DMS153 treated with DMSO at 0.1 percent for 48 hours (cell line): ENCODE measurements at regions not wholly inside any gene's neighbourhood (a gene's known extent, or its start where the extent isn't known, plus 50 kb on each side); places are given as distances from the start of the nearest gene placed in this dataset.

Experiments used
- DNase-seq: peaks from one replicate; lab custom pipeline; 2025; ENCODE audit not compliant: unreplicated experiment; lab: John Stamatoyannopoulos, UW

DNA sequence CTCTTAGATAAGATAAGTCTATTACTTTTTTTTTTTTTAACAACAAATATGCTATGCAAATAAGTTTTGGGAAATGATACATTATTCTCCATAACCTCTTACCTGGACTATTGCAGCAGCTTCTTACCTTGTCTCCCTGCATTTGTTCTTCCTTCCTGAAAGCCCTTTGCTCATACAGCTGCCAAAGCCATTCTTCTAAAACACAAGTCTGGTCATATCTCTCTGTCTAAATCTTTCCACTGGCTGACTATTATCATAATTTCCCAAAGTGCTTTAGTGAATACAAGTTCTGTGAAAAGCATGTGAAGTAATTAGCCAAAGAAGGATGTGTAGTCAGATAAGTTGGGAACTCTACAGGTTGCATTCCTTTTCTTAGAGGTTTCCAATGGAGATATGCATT lies 115.4 kb upstream of the CNTLN start:
- no peak for DNase-seq

DNA sequence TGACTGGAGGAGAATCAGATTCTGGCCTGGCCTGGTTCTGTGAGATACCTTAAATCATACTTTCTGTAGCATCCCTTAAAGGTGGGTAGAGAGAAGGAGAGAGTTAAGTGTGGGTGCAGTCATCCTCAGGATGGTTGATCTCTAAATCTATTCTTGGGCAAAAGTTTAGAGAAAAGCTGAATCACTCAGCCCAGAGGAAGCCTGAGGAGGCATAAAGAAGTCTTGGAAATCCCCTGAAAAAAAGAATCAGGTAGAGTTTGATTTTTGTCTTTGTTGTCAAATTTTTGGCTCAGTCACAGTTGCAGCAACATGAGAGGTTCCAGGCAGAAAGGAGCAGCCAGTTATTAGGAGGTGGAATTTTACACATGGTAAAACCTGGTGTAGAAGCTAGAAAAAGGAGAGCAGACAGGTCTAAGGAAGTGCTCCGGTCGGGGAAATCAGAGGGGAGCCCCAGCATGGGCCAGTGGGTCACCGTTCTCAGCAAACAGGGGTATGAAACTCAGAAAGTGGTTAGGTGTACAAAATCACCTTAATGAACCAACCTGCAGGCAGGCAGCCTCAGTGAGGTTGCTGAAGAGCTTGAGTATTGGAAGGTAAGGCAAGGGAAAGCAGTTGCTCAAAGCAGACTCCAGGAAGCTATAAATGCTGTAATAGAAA lies 116.2 kb upstream of the CNTLN start:
- no peak for DNase-seq

DNA sequence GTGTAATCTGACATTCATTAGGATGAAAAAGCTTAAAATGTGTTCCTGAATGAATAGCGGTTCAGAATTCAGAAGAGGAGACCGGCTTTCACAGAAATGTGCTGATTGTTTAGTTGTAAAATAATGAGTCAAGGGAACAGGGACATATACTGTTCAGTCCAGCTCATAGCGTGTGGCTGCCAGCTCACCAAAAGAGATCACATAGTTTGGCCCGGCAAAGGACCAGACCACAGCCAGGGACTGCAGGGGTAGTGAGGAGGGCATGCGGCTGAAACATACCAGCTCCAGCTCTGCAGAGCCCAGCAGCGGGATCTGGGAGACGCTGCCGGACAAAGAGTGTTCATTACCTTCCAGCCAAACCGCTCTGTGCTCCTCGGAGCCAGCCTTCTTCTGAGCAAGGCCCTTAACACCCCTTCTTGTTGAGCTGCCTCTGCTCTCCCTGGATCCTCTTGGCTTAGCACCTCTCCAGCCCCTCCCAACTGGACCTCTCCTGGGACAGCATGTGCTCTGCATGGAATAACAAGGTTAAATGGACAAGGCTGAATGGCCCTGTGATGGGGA lies 116.8 kb upstream of the CNTLN start:
- no peak for DNase-seq

DNA sequence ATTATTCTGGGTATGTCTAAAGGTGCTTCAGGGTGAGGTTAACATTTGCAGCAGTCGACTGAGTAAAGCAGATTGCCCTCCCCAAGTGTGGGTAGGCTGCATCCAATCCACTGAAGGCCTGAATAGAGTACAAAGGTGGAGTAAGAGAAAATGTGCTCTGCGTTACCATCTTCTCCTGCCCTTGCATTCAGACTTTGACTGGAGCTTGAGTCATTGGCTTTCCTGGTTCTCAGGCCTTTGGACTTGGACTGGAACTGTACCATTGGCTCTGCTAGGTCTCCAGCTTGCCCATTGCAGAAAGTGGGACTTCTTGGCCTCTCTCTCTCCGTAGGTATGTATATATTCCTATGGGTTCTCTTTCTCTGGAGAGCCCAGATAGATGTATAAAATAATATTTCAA lies 120.9 kb upstream of the CNTLN start:
- DNase-seq, result no peak

DNA sequence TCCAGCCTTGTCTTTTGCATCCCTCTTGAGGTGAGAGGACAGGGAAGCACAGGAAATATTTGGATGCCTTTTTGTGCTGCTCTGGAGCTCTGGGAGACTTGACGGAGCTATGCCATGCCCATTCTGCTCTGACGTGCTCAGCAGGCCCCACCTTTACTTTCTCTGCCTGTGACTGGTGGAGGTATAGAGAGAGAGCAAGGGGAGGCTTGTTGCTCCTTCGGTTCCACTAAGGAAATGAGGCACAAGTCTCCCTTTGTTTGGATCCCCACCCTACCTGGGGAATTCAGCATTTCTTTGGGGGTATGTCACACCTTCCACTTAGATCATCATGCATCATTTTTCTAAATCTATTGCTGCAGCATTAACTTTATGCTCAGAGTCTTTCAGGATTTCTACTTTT lies 121.8 kb upstream of the CNTLN start:
- DNase-seq, result no peak

DNA sequence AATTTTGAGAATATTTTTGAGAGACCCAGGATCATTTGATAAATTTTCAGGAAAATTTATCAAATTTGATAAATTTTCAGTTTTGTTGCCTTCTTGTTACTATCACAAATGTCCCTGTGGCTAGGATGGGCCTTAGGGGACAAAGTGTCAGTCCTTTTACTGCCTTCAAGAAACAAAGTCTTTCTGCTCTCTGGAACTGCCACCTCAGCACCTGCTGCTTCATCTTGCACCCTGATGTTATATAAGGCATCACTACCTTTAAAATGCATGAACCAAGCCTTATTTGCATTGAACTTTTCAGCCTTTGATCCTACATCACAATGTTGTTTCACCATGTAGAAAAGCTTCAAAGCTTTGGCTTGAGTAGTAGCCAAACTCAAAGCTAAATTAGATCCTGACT lies 123.0 kb upstream of the CNTLN start:
- no peak for DNase-seq

DNA sequence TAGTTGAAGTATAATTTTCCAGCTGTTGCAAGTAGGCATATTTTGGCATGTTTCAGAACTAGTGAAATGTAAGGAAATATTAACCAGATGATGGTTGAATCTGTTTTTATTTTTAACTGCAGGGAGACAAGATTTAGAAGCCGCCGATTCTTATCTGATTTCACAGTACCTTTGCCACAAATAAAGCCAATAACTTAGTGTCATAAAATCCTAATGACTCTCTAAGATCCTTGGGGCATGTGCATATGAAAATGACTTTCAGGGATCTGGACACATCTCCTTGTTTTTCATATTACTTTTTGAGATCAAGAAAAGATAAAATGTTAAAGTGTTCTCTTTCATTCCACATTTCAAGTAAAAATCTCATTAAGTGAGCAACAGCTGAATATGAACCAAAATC lies 125.8 kb upstream of the CNTLN start:
- no peak for DNase-seq

DNA sequence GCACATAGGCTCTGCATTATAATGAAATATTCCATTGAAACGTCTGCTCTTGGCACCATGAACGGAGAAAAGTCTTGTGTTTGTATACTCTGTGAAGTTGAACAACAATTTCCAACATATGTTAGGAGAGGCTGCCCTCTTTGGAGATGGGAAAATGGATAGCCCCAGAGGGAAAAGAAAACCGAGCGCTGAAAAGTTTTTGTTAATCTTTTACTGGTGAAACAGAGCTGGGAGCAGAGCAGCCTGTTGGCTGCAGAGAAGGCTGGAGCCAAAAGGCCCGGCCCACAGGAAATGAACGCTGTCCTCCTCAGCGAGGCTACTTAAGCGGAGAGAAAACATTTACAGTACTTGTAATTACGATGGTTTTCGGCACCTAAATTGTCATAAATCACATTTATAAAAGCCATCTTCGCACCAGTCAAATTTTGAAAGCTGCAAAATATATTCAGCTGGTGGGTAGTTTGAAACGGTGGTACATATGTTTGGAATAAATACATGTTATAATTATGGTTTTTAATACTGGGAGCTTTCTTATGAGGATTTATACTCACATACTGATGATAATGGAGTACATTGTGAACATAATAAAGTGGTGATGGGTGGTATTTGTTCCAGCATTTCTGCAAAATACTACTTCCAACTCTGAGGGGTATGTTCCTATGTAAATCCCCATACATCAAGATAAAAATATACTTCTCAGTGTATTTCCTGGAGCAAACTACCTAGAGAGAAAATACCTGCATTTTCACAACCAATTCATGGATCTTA lies 129.6 kb upstream of the CNTLN start:
- DNase-seq, result peak; percentile 58

DNA sequence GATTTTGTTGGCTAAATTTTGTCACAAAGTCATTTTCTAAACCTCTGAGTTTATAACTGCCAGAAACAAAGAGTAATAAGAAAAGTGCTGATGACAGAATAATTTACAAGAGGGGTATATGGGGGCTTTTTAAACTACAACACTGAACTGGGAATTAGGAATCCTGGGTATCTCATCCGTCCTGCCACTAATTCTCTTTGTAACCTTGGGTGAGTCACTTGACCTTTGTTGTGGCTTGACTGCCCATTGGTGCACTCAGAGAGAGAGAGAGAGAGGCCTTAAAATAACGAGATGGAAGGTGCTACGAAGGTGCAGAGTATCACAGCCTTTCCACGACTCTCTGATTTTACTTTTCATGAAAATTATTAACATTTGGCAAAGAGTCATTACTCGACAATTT lies 130.3 kb upstream of the CNTLN start:
- no peak for DNase-seq

DNA sequence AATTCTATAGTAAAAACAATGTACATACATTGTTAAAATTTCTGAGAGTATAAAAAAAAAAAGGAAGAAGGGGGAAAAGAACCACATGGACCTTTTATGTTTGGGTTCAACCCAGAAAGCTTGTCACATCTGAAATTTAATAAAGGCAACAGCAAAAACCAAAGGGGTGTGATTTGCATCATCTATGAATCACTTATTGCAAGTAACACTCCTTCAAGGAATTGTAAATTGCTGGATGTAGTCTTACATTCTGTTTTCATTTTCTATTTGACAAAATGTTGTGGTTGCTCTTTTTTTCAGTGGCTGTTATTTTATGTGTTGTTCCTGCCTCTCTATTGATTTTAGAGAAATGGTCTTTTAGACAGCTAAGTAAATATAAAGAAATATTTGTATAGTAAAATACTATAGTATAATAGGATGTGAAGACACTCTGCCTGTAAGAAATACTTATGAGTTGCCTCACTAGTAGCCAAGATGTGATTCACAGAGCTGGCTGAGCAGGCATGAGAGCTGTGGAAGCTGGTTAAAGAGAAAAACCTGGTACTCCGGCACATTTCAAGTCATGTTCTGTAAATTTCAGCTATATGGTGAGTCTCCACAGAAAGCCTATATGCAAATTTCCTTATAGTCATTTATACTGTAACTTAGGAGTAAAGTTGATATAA lies 131.1 kb upstream of the CNTLN start:
- no peak for DNase-seq

DNA sequence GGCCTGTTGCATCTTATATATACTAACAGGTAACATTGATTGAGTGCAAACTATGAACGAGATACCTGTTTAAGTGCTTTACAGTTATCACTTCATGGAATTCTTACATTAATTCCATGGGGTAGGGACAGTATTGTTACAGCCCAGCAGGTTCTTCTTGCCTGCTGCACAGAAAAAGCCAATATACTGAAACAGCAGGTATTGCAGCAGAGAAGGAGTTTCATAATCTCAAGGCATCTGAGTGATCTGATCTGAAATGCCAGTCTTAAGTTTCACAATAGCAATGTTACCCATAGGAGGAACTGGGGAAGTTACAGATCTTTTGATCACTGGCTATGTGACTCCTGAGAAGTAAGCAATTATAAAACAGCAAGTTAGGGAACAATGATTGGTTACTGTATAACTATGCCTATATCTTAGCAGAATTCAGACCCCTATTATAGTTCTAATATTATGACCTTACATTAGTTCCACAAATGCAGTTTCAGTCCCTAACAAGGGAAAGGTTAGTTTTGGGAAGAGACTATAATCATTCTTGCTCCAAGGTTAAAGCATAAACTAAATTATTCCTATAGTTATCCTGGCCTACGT lies 126.5 kb upstream of the BNC2 start:
- DNase-seq, result no peak

DNA sequence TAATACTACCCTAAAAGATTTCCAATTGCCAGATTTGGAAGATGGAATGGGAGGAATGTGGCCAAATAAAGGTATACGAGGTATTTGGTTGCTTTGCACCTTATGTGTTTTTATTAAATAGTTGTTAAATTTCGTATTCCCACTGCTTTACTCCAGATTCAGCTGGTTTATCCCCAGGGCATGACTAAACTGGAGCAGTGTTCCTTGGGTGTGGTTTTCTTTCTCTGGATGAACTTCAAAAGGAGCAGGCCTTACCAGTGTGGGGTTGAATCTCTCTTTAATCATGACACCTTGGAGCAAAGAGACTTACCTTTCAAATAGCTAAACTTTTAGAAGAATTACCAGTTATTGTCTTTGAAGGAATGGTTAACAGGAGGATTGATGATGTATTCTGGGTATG lies 121.7 kb upstream of the BNC2 start:
- no peak for DNase-seq

DNA sequence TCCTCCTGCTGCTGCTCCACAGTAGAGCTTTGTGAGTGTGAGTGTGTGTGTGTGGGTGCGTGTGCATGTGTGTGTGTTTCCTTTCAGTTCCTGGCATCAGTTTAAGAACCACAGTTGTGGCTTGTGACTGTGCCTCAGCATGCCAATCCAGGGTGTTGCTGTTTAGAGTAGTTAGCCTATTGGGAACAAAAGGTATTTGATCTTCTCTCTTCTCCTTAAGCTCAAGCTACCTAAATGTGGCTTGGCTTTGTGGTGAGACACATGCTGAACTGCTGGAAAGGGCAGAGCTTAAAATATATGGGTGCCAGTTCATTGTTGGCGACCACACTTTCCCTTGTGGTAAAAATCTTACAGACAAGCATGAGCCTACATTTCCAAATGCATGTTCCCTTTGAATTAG lies 116.6 kb upstream of the BNC2 start:
- no peak for DNase-seq

DNA sequence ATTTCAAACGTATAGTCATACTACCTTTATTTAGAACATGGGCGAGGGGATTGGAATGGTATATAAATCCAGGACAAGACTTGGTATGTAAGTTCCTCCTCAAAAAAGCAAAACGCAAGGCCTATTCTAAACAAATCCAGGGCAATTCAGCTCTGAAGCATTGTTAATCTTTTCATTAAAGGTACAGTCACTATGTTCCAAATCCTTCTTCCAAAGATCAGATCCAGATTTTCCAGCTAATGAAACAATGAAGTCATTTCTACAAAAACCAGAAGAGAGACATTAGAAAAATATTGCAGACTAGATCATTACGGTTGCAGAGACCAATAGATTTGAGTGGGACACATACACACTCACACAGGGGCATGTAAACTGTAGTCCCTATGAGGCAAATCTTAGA lies 116.1 kb upstream of the BNC2 start:
- no peak for DNase-seq

DNA sequence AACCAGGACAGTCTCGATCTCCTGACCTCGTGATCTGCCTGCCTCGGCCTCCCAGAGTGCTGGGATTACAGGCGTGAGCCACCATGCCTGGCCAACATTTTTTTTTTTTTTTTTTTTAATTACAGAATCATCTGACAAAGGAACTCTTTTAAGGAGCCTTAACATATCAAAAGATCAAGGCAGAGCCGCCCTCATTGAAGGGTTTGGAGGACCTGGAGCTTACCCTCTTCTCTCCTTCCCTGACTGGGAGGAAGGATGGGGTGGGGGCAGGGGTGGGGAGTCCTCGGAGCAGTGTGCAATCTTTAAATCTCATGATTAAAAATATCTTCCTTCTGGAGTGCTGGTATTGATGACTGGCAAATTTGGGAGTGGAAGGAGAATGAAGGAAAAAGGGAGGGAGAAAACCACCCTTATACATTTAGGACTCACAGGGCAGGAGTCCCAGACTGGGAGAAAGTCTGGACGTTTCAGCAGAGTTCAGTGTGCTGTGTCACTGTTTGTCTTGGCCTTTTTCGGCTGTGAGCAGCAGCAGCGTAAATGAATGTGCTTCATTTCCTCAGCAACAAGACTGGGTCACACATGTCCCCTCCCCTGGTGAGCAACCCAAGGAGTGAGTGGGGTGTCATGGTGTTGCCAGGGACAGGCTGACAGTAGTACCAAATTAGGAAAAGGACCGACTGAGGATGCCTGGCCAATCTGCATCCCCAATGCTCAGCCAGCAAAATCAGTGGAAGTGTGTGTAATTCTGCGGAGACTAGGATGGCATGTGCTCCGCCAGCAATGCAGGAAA lies 115.3 kb upstream of the BNC2 start:
- no peak for DNase-seq

DNA sequence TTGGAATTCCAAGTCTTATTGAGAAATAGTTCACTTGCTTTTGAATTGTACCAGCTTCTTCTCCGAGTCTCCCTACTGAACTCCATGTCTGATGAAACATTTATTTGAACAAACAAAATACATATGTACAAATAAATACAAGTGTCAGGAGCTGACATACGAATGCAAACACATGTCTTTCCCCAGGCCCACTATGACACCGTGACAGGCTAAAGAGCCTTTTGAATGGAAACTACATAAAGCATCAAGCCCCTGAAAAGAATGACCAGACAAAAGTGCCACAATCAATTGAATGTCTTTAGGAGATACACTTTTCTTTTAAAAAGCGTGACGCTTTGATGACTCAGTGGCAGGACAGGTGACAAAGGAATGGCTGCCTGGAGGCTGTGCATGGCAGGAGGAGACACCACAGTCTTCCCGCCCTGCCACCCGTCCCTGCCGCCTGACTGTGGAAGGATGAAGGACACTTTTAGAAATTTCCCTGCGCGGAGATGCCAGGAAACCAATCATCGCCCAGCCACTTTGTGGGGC lies 112.4 kb upstream of the BNC2 start:
- no peak for DNase-seq

DNA sequence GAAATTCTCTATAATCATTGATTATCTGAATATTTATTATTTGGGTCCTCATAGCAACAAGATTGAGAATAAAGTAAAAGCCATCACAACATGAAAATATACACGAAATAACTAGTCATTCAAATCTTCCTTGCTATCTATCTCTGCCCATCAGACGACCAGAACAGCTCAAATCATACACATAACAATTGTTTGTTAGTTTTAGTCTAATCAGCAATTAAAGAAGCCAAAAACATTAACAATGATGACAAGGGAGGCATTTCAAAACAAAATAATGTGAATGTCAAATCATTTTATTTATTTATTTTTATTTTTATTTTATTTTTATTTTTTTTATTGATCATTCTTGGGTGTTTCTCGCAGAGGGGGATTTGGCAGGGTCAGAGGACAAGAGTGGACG lies 106.0 kb upstream of the BNC2 start:
- DNase-seq, result no peak

DNA sequence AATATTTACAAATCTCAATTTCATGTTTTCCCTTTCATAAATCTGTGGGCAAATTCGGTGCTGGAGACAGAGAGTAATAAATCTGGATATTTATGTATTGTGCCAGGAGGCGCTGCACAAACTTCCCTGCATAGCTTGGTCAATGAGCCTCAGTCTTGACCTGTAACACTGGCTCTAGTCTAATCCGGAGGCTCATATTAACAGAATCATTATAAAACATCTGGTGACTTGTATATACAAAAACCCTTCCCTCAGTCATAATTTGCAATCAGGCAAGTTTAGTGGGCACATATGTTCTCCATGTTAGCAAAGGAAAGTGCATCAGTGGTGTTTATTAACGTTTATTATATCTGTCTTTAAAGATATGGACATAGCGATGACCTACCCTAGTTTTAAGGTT lies 104.0 kb upstream of the BNC2 start:
- DNase-seq, result no peak

DNA sequence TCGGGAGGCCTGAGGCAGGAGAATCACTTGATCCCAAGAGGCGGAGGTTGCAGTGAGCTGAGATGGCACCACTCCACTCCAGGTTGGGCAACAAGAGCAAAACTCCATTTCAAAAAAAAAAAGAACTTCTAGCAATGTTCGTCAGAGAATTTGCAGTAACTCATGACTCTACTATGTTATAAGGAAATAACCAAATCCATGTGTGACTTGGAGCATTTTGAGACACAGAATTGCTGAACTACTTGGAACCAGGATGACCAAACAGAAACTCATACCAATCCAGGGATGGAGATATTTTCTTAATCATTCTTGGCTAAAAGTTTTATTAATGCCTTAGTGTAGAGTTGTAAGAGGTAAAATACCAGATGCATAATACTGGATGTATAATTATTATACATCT lies 99.9 kb upstream of the BNC2 start:
- no peak for DNase-seq

DNA sequence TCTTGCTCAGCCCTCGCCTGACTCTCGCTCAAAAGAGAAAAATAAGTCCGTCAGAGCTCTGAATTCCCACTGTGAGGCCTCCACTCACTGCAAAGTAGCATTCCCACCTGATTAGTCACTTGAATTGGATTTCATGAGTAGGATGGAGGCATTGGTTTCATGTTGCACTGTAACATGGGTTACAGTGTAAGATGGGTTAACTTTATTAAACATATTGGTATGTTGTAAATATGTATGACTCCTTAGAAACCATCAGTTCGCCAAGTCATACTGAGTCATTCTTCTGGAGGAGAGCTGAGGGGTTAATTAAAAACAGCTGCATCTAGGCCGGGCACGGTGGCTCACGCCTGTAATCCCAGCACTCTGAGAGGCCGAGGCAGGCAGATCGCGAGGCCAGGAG lies 93.8 kb upstream of the BNC2 start:
- DNase-seq, result no peak

DNA sequence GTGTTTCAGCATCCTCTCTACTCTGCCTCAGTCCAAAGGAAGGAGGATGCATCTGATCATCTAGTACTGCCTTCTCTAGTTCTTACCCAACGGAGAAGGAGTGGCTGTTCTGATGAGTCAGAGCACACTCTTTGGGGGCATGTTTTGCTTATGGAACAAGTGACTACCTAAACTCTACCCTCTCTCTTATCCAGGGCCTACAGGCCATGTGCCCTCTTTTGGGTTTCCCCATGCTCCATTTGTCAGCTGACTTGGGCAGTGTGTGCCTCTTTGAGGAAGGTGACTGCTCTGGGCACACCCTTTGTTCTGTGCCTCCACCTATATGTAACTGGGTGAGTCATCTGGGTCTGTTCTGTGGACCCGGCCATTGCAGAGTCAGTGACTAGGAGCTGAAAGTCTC lies 89.6 kb upstream of the BNC2 start:
- DNase-seq, result no peak
